Osteoblast (primary cell): ENCODE measurements at regions not wholly inside any gene's neighbourhood (a gene's known extent, or its start where the extent isn't known, plus 50 kb on each side); places are given as distances from the start of the nearest gene placed in this dataset.

Source experiments
- DNase-seq: peaks from one replicate; pipeline ENCODE4 v3.0.0; 2011; ENCODE audit warnings: low spot score, mixed read lengths; ENCODE audit not compliant: insufficient read length; ENCODE audit errors: missing footprints
- H2AFZ ChIP-seq: 2 replicates; pipeline ENCODE4 v1.6.0; 2011; ENCODE audit warnings: mild to moderate bottlenecking, low read length
- H3K27ac ChIP-seq: 2 replicates; pipeline ENCODE4 v1.5.1; 2011; ENCODE audit warnings: mild to moderate bottlenecking, low read depth, low read length, moderate library complexity
- H3K27me3 ChIP-seq: 2 replicates; pipeline ENCODE4 v1.6.0; 2012; ENCODE audit warnings: mild to moderate bottlenecking, control low read depth, inconsistent platforms, low read length, moderate library complexity; ENCODE audit not compliant: insufficient read depth
- H3K36me3 ChIP-seq: 2 replicates; pipeline ENCODE4 v1.5.1; 2011; ENCODE audit warnings: mild to moderate bottlenecking, low read length, control low read depth, moderate library complexity; ENCODE audit not compliant: insufficient read depth
- H3K4me1 ChIP-seq: 2 replicates; pipeline ENCODE4 v1.5.1; 2011; ENCODE audit warnings: mild to moderate bottlenecking, low read length, control low read depth, moderate library complexity; ENCODE audit not compliant: insufficient read depth
- H3K4me2 ChIP-seq: 2 replicates; pipeline ENCODE4 v1.6.0; 2011; ENCODE audit warnings: mild to moderate bottlenecking, low read length; ENCODE audit not compliant: insufficient read depth
- H3K4me3 ChIP-seq: fragments of 200-600 bp; sonication (generic); 3 replicates; pipeline ENCODE4 v1.5.1; 2012; ENCODE audit warnings: mild to moderate bottlenecking, low read length, inconsistent platforms; ENCODE audit not compliant: insufficient read depth
- H3K79me2 ChIP-seq: 2 replicates; pipeline ENCODE4 v1.6.0; 2012; ENCODE audit warnings: mild to moderate bottlenecking, low read length, control low read depth, inconsistent platforms; ENCODE audit not compliant: insufficient read depth
- H3K9me3 ChIP-seq: 2 replicates; pipeline ENCODE4 v1.5.1; 2011; ENCODE audit warnings: low read depth, low read length, control low read depth
- H4K20me1 ChIP-seq: 2 replicates; pipeline ENCODE4 v1.6.0; 2012; ENCODE audit warnings: mild to moderate bottlenecking, low read length, control low read depth; ENCODE audit not compliant: insufficient read depth
- TF ChIP-seq, protein P1 (sequence below): IDR thresholded peaks from 2 replicates; pipeline ENCODE4 v1.5.1; 2011; ENCODE audit warnings: mild to moderate bottlenecking, low read depth, low read length, moderate library complexity; ENCODE audit errors: extremely low read depth

DNA sequence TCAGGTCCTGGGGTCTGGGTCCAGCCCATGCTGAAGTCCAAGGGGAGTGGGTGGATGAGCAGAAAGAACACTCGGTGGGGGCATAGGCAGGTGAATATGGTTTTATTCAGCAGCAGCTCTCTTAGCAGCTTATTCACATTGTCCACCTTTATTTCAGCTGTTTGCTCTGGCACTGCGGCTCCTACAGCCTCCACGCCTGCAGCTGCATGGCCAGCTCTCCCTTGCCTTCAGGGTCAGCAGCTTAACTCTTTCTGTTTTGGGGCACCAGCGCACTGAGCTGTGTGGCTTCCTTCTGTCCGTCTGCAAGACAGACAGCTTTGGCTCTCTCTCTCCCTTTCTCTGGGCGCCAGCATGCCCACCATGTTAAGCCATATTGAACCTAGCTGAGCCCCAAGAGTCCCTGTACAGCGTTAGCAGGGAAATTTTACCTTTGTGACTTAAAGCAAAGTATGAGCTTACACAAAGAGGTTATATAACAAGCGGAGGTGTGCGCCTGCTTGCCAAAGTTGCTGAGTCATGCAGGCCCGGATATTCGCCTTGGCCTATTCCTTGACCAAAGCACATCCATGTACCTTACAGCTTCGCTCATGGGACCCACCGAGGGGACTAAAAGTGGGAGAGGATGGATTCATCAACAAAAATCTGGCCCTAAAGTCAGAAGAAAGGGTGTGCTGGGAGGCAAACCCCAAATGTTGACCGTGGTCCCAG, 170.1 kb upstream of the PFN2 start:
- no peaks in the 10 kb centered on the region for H4K20me1 ChIP-seq
- H3K27ac ChIP-seq: no peak overlapping the region
- H3K27me3 ChIP-seq: no peaks in the 10 kb centered on the region
- no peak overlapping the region for H3K4me3 ChIP-seq
- H3K9me3 ChIP-seq: no peaks in the 10 kb centered on the region
- no peak for DNase-seq
- no peaks in the 10 kb centered on the region for H3K4me1 ChIP-seq
- no peaks in the 10 kb centered on the region for H3K36me3 ChIP-seq
- H3K79me2 ChIP-seq: no peaks in the 10 kb centered on the region
- TF ChIP-seq, protein P1, sequence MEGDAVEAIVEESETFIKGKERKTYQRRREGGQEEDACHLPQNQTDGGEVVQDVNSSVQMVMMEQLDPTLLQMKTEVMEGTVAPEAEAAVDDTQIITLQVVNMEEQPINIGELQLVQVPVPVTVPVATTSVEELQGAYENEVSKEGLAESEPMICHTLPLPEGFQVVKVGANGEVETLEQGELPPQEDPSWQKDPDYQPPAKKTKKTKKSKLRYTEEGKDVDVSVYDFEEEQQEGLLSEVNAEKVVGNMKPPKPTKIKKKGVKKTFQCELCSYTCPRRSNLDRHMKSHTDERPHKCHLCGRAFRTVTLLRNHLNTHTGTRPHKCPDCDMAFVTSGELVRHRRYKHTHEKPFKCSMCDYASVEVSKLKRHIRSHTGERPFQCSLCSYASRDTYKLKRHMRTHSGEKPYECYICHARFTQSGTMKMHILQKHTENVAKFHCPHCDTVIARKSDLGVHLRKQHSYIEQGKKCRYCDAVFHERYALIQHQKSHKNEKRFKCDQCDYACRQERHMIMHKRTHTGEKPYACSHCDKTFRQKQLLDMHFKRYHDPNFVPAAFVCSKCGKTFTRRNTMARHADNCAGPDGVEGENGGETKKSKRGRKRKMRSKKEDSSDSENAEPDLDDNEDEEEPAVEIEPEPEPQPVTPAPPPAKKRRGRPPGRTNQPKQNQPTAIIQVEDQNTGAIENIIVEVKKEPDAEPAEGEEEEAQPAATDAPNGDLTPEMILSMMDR: no peak
- no peak overlapping the region for H2AFZ ChIP-seq
- no peak overlapping the region for H3K4me2 ChIP-seq

DNA sequence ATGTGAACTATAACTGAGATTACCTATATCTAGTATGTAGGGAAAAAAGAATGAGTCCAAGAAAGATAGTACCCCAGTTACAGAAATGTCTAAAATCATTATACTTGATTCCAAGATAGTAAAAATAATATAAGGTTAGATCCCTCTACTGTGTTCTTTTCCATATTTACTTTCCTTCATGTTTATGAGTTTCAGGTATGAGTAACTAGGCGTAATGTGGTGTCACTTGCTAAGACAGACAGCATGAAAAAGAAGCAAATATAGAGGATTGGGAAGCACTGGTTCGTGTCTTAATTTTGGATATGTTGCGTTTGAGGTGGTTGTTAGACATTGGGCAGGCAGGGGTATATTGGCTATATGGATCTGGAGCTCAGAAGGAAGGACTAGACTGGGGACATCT, 168.1 kb upstream of the PFN2 start:
- Histone ChIP-seq H3K9me3 (no peaks in the 10 kb centered on the region), H3K27ac (no peak overlapping the region), H3K36me3 (no peaks in the 10 kb centered on the region), H4K20me1 (no peaks in the 10 kb centered on the region), H2AFZ (no peak overlapping the region), H3K4me2 (no peak overlapping the region), H3K4me1 (no peaks in the 10 kb centered on the region), H3K27me3 (no peaks in the 10 kb centered on the region), H3K79me2 (no peaks in the 10 kb centered on the region), H3K4me3 (no peak overlapping the region)
- no peak for DNase-seq
- TF ChIP-seq, protein P1: no peak

DNA sequence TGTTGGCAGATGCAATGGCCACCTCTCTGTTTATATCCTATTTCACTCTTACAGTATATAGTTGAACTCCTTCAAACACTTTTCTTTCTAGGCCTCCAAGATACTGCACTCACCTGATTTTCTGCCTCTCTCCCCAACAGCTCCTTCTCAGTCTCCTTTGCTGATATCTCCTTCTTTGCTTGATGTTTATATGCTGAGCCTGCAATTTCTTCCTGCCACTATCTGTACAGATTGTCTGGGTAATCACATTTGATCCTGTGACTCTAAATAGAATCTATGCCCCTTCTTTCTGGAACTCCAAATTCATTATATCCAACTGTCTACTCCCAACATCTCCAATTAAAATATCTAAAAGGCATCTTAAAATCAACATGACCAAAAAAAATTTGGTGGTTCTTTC, 165.5 kb upstream of the PFN2 start:
- Histone ChIP-seq H3K79me2 (no peaks in the 10 kb centered on the region), H3K4me3 (no peak overlapping the region), H3K4me1 (no peaks in the 10 kb centered on the region), H3K9me3 (no peaks in the 10 kb centered on the region), H3K27me3 (no peaks in the 10 kb centered on the region), H3K27ac (no peak overlapping the region), H4K20me1 (no peaks in the 10 kb centered on the region), H3K4me2 (no peak overlapping the region), H3K36me3 (no peaks in the 10 kb centered on the region), H2AFZ (no peak overlapping the region)
- DNase-seq: no peak
- TF ChIP-seq, protein P1: no peak

DNA sequence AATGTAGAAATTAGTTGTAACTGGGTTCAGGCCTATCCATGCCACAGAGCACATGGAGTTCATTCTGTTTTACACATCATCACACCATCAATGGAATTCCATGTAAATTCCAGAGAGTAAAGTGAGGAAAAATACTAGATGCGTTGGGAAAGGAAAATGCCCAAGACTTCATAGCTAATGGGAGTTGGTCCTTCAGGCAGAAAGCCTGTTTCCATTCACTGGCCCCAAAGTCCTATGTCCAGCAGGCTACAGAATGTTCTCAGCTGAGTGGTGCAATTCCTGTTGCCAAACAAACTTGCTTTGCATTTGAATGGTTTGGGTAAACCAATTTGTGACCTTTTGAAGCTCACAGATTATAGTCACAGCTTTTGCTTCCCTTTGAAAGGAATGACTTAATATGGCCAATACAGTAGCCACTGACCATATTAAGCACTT, 164.6 kb upstream of the PFN2 start:
- no peaks in the 10 kb centered on the region for H3K79me2 ChIP-seq

More for the DNA sequence above, 164.6 kb upstream of the PFN2 start:
- no peak overlapping the region for H3K4me3 ChIP-seq
- no peaks in the 10 kb centered on the region for H3K9me3 ChIP-seq
- H3K4me2 ChIP-seq: no peak overlapping the region
- TF ChIP-seq, protein P1: no peak
- no peaks in the 10 kb centered on the region for H4K20me1 ChIP-seq
- H3K27ac ChIP-seq: no peak overlapping the region
- DNase-seq: no peak
- no peaks in the 10 kb centered on the region for H3K27me3 ChIP-seq
- H2AFZ ChIP-seq: no peak overlapping the region
- no peaks in the 10 kb centered on the region for H3K4me1 ChIP-seq
- H3K36me3 ChIP-seq: no peaks in the 10 kb centered on the region
